ENCODE measurements at regions not wholly inside any gene's neighbourhood (a gene's known extent, or its start where the extent isn't known, plus 50 kb on each side); places are given as distances from the start of the nearest gene placed in this dataset.
"Not testable (repeated sequence)": the region's sequence is repeated elsewhere in the genome, so short reads cannot be mapped to it uniquely, and the experiment has no call there.

DNA sequence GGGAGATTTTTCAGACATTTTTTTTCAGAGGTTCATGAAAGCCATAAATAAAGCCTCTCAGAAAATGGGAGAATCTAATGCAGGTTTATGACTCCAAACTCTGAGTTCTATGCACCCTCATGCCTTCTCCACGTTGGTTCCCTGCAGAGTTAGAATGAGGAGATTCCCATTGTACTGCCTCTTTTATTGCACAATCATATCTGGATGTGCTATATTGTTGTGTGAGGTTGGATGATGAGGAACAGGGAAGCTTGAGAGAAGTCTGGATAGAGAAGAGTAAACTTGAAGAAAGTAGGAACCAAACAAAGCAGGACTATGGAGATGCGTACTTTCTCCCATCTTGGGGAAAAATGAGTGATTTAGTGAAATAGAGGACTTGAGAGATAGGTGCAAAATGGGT is 178.8 kb downstream of the PDCD6IP start:
- TF ChIP-seq, protein P1, sequence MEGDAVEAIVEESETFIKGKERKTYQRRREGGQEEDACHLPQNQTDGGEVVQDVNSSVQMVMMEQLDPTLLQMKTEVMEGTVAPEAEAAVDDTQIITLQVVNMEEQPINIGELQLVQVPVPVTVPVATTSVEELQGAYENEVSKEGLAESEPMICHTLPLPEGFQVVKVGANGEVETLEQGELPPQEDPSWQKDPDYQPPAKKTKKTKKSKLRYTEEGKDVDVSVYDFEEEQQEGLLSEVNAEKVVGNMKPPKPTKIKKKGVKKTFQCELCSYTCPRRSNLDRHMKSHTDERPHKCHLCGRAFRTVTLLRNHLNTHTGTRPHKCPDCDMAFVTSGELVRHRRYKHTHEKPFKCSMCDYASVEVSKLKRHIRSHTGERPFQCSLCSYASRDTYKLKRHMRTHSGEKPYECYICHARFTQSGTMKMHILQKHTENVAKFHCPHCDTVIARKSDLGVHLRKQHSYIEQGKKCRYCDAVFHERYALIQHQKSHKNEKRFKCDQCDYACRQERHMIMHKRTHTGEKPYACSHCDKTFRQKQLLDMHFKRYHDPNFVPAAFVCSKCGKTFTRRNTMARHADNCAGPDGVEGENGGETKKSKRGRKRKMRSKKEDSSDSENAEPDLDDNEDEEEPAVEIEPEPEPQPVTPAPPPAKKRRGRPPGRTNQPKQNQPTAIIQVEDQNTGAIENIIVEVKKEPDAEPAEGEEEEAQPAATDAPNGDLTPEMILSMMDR (IDR thresholded peaks at IDR 0.05; ENCODE audit: insufficient read depth, low read depth, low read length, missing control alignments): no peak
- no peak overlapping the region for H3K4me3 ChIP-seq (ENCODE audit: low read depth, low read length)

DNA sequence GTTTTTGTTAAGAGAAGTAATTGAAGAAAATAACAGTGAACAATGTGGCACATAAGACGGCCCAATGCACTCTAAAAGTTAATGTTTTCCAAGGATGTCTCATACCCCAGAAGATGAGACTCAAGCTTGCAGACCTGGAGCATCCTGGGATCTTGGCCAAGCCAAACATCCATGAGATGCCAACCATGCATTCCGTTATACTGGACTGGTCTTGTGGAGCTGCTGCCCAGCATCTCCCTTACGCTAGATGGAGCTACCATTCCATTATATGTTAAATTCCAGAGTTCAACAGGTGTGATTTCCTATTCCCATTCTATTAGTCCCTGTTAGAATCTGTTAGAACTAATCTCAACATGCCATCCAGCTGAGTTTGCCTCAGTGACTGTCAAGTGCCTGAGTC is 181.8 kb downstream of the PDCD6IP start:
- DNase-seq (ENCODE audit: low read depth): peak; percentile 14
- TF ChIP-seq, protein P1 (IDR thresholded peaks at IDR 0.05; ENCODE audit: insufficient read depth, low read depth, low read length, missing control alignments): peak; percentile 45
- no peak overlapping the region for H3K4me3 ChIP-seq (ENCODE audit: low read depth, low read length)

More for the DNA sequence above, 178.8 kb downstream of the PDCD6IP start:
- DNase-seq (ENCODE audit: low read depth): no peak

DNA sequence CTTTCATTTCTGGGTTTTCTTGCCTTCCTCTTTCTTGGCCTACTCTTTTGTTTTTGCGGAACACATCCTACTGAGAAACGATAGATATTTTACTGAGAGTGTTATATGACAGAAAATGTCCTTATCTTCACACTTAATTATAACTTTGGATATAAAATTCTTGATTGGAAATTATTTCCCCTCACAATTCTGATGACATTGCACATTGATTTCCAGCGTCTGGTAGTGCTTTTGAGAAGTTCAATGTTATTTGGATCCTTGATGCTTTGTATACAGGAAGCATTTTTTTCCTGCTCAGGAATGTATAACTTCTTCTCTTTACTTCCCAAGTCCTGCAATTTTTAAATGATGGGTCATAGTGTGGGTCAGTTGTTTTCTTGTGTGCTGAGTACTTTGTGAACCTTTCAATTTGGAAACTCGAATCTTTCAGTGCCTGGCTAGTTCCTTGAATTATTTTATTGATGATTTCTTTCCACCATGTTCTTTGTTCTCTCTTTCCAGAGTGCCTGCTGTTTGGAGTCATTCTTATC is 183.9 kb downstream of the PDCD6IP start:
- DNase-seq (ENCODE audit: low read depth): no peak
- TF ChIP-seq, protein P1 (IDR thresholded peaks at IDR 0.05; ENCODE audit: insufficient read depth, low read depth, low read length, missing control alignments): no peak

DNA sequence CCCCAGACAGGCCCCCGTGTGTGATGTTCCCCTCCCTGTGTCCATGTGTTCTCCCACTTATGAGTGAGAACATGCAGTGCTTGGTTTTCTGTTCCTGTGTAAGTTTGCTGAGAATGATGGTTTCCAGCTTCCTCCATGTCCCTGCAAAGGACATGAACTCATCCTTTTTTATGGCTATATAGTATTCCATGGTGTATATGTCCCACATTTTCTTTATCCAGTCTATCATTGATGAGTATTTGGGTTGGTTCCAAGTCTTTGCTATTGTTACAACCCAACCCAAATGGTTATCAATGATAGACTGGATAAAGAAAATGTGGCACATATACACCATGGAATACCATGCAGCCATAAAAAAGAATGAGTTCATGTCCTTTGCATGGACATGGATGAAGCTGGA is 184.5 kb downstream of the PDCD6IP start:
- not testable (repeated sequence) for DNase-seq (ENCODE audit: low read depth); H3K4me3 ChIP-seq (ENCODE audit: low read depth, low read length)

More for the DNA sequence above, 183.9 kb downstream of the PDCD6IP start:
- H3K4me3 ChIP-seq (ENCODE audit: low read depth, low read length): no peak overlapping the region

DNA sequence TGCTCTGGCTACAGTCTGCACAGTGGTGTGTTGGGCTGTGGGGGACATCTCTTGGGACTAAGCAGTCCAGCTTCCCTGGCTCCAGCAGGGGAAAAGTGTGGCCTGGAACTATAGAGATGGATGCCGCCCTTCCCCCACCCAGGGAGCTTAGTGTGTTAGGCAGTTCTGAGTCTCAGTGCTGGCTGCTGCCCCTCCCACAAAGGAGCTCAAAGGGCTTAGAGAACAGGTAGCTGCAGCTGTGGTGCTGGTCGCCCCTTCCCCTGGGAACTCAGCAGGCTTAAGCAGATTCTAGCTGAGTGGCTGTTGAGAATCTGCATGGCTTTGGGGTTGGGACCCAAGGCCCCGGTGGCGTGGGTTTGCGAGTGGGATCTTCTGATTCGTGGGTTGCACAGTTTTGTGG is 190.8 kb downstream of the PDCD6IP start:
- no peak for DNase-seq (ENCODE audit: low read depth)
- TF ChIP-seq, protein P1 (IDR thresholded peaks at IDR 0.05; ENCODE audit: insufficient read depth, low read depth, low read length, missing control alignments): no peak
- H3K4me3 ChIP-seq (ENCODE audit: low read depth, low read length): no peak overlapping the region

DNA sequence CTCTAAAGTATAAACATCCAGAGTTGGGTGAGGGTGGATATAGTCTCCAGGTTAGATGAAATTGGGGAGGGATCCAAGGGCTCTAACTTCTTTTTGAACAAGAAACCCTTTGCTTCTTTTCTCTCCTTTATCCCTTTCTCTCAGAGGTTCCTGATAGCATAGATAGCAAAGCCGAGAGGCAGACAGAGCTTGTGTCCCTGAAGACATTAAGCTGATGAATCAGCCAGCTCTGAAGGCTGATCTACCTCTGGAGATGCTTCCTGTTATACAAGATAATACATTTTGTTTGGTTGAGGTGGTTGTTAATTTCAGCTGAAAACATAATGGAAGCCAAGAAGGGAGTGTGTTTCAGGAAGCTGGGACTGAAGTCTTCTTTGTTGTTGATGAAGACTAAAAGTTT is 193.2 kb downstream of the PDCD6IP start:
- no peak for DNase-seq (ENCODE audit: low read depth)
- H3K4me3 ChIP-seq (ENCODE audit: low read depth, low read length): no peak overlapping the region
- TF ChIP-seq, protein P1 (IDR thresholded peaks at IDR 0.05; ENCODE audit: insufficient read depth, low read depth, low read length, missing control alignments): no peak

DNA sequence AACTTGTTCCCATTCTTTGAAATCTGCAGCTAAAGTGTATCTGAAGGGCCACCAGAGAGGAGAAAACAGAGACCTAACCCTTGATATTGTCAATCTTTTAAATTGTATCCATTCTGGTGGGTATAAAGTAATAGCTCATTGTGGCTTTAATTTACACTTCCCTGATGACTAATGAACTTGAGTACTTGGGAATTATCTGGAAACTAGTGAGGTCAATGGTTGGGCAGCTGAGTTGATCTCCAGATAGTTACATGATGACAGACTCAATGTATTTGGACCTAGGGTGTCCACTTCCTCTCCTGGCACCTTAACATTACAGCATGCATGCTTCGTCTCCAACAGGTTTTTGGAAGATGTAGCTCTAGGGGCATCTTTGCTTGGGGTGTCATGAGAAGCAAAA is 195.2 kb downstream of the PDCD6IP start:
- TF ChIP-seq, protein P1 (IDR thresholded peaks at IDR 0.05; ENCODE audit: insufficient read depth, low read depth, low read length, missing control alignments): no peak
- no peak for DNase-seq (ENCODE audit: low read depth)
- H3K4me3 ChIP-seq (ENCODE audit: low read depth, low read length): no peak overlapping the region
